ENCODE measurements at regions not wholly inside any gene's neighbourhood (a gene's known extent, or its start where the extent isn't known, plus 50 kb on each side); places are given as distances from the start of the nearest gene placed in this dataset.

GRCh38 chr21:27157097-27157496 is 190.2 kb upstream of the ADAMTS5 start:
- no peak for TF ChIP-seq EP300 (IDR thresholded peaks at IDR 0.05)
- TF ChIP-seq, protein P1, sequence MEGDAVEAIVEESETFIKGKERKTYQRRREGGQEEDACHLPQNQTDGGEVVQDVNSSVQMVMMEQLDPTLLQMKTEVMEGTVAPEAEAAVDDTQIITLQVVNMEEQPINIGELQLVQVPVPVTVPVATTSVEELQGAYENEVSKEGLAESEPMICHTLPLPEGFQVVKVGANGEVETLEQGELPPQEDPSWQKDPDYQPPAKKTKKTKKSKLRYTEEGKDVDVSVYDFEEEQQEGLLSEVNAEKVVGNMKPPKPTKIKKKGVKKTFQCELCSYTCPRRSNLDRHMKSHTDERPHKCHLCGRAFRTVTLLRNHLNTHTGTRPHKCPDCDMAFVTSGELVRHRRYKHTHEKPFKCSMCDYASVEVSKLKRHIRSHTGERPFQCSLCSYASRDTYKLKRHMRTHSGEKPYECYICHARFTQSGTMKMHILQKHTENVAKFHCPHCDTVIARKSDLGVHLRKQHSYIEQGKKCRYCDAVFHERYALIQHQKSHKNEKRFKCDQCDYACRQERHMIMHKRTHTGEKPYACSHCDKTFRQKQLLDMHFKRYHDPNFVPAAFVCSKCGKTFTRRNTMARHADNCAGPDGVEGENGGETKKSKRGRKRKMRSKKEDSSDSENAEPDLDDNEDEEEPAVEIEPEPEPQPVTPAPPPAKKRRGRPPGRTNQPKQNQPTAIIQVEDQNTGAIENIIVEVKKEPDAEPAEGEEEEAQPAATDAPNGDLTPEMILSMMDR (IDR thresholded peaks at IDR 0.05): no peak
- TF ChIP-seq POLR2AphosphoS5 (IDR thresholded peaks at IDR 0.05): no peak
